GM12865 (cell line): ENCODE measurements at regions not wholly inside any gene's neighbourhood (a gene's known extent, or its start where the extent isn't known, plus 50 kb on each side); places are given as distances from the start of the nearest gene placed in this dataset.
"Not testable (repeated sequence)": the region's sequence is repeated elsewhere in the genome, so short reads cannot be mapped to it uniquely, and the experiment has no call there.

Experiments
- DNase-seq: peaks from one replicate; pipeline ENCODE4 v3.0.0; 2010; ENCODE audit warnings: low read depth
- H3K4me3 ChIP-seq: 2 replicates; pipeline ENCODE4 v1.5.1; 2011; ENCODE audit warnings: mild to moderate bottlenecking, low read depth, low read length, control low read depth
- TF ChIP-seq, protein P1 (sequence below): IDR thresholded peaks from 2 replicates; pipeline ENCODE4 v1.5.1; 2011; ENCODE audit warnings: low read length, control low read depth, low read depth, inconsistent platforms; ENCODE audit not compliant: insufficient read depth; ENCODE audit errors: missing control alignments

DNA sequence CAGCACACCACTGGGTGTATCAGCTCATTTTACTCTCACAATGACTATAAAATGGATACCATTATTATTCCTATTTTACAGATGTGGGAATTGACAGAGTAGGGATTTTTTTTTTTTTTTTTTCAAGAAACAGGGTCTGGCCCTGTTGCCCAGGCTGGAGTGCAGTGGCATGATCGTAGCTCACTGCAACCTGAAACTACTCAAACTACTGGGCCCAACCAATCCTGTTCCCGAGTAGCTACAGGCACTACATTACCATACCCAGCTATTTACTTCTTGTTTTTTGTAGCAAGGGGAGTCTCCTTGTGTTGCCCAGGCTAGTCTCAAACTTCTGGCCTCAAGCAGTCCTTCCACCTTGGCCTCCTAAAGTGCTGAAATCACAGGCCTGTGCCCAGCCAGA lies 95.2 kb downstream of the LARP7 start:
- TF ChIP-seq, protein P1, sequence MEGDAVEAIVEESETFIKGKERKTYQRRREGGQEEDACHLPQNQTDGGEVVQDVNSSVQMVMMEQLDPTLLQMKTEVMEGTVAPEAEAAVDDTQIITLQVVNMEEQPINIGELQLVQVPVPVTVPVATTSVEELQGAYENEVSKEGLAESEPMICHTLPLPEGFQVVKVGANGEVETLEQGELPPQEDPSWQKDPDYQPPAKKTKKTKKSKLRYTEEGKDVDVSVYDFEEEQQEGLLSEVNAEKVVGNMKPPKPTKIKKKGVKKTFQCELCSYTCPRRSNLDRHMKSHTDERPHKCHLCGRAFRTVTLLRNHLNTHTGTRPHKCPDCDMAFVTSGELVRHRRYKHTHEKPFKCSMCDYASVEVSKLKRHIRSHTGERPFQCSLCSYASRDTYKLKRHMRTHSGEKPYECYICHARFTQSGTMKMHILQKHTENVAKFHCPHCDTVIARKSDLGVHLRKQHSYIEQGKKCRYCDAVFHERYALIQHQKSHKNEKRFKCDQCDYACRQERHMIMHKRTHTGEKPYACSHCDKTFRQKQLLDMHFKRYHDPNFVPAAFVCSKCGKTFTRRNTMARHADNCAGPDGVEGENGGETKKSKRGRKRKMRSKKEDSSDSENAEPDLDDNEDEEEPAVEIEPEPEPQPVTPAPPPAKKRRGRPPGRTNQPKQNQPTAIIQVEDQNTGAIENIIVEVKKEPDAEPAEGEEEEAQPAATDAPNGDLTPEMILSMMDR, result no peak
- H3K4me3 ChIP-seq, result no peak overlapping the region
- DNase-seq, result no peak

DNA sequence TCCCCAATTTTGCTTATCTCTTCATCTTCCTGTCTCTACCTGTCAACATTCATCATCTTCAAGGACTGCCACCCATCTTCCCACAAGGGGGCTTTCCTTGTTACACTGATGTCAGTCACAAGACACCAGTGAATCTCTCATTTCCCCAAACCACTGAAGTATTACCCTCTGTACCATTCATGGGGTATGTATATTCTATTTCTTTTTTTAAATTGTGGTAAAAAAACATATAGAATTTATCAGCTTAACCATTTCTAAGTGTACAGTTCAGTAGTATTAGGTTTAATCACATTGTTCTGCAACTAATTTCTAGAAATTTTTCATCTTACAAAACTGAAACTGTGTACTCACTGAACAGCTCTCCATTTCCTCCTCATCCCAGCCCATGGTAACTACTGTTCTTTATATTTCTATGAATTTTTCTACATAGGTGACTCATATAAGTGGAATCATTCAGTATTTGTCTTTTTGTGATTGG lies 98.6 kb downstream of the LARP7 start:
- H3K4me3 ChIP-seq, result no peak overlapping the region
- DNase-seq, result peak; percentile 78
- TF ChIP-seq, protein P1, result no peak

DNA sequence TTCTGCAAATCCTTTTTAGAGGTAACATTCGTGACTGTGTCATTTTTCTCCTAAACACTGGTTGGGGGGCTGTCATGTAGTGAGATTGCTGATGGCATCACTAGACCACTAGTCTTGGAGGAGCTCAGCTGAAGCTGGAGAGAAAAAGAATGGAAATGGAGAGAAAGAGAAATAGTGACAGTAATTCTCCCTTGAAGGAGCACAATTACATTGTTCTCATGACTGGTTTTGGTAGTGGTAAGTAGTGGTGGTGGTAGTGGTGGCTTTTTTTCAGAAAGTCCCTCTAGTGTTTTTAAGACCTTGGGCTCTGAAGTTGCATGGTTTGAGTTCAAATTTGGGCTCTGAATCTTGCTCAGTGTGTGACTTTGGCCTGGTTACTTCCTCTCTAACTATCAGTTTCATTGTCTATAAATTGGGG lies 99.8 kb downstream of the LARP7 start:
- TF ChIP-seq, protein P1, result no peak
- DNase-seq, result peak; percentile 74
- H3K4me3 ChIP-seq, result no peak overlapping the region

DNA sequence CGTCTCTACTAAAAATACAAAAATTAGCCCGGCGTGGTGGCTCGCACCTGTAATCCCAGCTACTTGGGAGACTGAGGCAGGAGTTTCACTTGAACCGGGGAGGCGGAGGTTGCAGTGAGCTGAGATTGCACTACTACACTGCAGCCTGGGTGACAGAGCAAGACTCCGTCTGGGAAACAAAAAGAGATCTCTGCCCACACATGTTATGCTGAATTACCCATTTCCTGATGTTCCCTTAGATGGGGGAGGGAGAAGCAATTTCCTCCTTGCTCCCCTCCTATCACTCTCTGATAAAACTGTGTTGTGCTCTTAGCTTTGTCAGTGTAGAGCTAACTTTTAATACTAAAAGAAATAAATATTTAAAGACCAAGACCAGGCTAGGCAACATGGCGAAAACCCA lies 102.5 kb downstream of the LARP7 start:
- DNase-seq, result no peak
- no peak overlapping the region for H3K4me3 ChIP-seq
- TF ChIP-seq, protein P1, result no peak

DNA sequence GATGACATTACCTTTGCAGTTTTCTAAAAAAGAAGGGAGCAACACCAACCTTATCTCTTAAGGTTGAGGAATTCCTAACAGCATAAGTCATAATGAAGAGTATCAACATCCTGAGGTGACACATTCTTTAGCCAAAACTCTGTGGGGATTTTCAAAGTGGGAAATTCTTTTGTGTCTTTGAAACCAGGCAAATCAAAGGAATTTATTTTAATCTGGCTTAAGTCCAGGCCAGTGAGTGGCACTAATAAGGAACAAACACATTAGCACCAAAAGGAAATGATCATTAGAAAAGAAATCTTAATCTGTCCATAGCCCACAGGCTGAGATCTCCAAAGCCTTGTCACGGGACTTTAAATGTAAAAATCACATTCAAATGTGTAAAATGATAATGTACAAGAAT lies 110.1 kb downstream of the LARP7 start:
- H3K4me3 ChIP-seq, result no peak overlapping the region
- TF ChIP-seq, protein P1, result no peak
- DNase-seq, result no peak

DNA sequence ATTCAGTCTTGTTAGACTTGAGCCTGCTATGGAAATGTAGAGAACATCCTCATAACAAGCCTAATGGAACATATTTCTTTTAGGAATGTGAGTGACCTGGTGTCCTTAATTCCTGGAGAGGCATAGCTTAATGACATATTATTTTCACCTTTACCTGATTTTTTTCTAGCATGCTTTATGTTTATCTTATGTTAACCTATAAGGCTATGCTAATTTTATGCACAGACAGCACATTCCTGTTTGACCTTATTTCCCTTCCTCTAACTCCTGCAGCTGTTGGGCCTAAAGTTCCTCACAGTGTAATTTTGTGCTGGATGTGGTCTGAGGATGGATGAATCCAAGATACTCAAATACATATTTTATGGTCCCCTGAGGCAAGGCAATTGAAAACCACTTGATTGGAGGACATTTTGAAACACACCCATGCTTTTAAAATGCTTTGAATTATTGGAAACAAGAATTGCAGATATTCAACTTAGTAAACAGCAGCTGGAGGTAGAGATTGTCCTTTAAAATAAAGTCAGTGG lies 111.5 kb downstream of the LARP7 start:
- DNase-seq, result no peak
- TF ChIP-seq, protein P1, result no peak
- no peak overlapping the region for H3K4me3 ChIP-seq

DNA sequence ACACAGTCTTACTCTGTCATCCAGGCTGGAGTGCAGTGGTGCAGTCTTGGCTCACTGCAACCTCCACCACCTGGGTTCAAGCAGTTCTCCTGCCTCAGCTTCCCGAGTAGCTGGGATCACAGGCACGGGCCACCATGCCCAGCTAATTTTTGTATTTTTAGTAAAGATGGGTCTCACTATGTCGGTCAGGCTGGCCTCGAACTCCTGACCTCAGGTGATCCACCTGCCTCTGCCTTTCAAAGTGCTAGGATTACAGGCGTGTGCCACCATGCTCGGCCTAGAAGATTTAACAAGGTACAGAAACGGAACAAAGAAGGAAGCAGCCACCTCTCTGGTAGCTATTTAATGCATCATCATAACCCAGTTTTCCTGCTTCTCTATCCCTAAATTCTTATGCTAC lies 113.8 kb downstream of the LARP7 start:
- not testable (repeated sequence) for DNase-seq, H3K4me3 ChIP-seq
